ENCODE measurements at regions not wholly inside any gene's neighbourhood (a gene's known extent, or its start where the extent isn't known, plus 50 kb on each side); places are given as distances from the start of the nearest gene placed in this dataset.

DNA sequence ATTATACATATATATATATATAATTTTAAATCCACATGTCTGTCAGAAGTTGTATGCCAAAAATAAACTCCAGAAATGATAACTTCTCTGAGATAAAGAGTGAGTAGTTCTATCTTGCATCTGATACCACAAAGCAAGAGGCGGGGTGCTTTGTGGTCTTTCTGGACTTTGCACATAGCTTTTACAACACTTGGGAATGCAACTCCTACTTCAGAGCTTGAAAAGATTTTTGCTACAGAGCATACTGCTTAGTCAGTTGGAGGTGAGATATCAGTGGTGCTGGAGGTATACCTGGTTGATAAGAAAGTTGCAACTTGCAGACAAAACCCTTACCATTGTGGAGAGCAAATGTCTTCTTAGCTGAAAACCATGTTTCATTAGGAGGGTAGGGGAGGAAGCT is 1384.5 kb upstream of the NUDT12 start:
- ATAC-seq (no peak), DNase-seq (no peak)
- TF ChIP-seq, protein P1, sequence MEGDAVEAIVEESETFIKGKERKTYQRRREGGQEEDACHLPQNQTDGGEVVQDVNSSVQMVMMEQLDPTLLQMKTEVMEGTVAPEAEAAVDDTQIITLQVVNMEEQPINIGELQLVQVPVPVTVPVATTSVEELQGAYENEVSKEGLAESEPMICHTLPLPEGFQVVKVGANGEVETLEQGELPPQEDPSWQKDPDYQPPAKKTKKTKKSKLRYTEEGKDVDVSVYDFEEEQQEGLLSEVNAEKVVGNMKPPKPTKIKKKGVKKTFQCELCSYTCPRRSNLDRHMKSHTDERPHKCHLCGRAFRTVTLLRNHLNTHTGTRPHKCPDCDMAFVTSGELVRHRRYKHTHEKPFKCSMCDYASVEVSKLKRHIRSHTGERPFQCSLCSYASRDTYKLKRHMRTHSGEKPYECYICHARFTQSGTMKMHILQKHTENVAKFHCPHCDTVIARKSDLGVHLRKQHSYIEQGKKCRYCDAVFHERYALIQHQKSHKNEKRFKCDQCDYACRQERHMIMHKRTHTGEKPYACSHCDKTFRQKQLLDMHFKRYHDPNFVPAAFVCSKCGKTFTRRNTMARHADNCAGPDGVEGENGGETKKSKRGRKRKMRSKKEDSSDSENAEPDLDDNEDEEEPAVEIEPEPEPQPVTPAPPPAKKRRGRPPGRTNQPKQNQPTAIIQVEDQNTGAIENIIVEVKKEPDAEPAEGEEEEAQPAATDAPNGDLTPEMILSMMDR (IDR thresholded peaks at IDR 0.05) = no peak
- intact Hi-C loops (cut with DNase I) = no loop called here
- H3K27me3 ChIP-seq = no peaks in the 10 kb centered on the region
- H3K4me1 ChIP-seq = no peaks in the 10 kb centered on the region
- H3K9me3 ChIP-seq = peaks cover 0 to 22% (median 0%) of the 10 kb centered on the region in 11 donors
- H3K27ac ChIP-seq = no peak overlapping the region
- H3K36me3 ChIP-seq = no peaks in the 10 kb centered on the region
- WGBS, 2 donors = 86 to 87% methylated on average over 1 of the region's 1 CpG
- no peak overlapping the region for H3K4me3 ChIP-seq

GRCh38 chr5:104942735-104943134 is 1380.1 kb upstream of the NUDT12 start:
- H3K4me1 ChIP-seq = no peaks in the 10 kb centered on the region
- TF ChIP-seq, protein P1 (IDR thresholded peaks at IDR 0.05) = no peak
- peaks cover 0 to 4% (median 0%) of the 10 kb centered on the region in 11 donors for H3K9me3 ChIP-seq
- DNase-seq = no peak
- no peak overlapping the region for H3K4me3 ChIP-seq
- no peaks in the 10 kb centered on the region for H3K36me3 ChIP-seq
- no peak for ATAC-seq
- no peaks in the 10 kb centered on the region for H3K27me3 ChIP-seq
- H3K27ac ChIP-seq = no peak overlapping the region
- intact Hi-C loops (cut with DNase I) = no loop called here
- 91% methylated on average over 1 of the region's 1 CpG for WGBS, 2 donors

DNA sequence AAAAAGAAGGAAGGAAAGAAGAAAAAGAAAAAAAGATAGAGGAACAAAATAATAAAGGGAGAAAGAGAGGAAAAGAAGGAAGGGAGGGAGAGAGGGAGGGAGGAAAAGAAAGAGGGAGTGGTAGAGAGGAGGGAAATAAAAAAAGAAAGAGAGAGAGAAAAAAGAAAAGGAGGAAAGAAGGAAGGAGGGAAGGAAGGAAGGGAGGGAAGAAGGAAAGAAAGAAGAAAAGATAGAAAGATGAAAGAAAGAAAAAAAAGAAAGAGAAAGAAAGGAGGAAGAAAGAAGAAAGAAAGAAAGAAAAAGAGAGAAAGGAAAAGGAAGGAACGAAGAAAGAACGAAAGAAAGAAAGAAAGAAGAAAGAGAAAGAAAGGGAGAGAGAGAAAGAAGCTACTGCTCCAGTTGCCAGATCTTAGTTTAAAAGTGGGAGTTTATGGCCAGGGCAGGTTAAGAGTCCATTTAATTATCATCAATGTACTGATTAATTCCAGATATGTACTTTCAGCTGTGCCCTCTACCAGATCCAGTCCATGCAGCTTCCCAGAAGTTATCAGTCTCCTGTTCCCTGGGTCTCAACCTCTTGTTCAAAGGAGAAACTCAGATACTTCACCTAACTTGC is 1378.5 kb upstream of the NUDT12 start:
- WGBS, 2 donors = 85% methylated on average over 2 of the region's 2 CpGs
- TF ChIP-seq, protein P1 (IDR thresholded peaks at IDR 0.05) = no peak

DNA sequence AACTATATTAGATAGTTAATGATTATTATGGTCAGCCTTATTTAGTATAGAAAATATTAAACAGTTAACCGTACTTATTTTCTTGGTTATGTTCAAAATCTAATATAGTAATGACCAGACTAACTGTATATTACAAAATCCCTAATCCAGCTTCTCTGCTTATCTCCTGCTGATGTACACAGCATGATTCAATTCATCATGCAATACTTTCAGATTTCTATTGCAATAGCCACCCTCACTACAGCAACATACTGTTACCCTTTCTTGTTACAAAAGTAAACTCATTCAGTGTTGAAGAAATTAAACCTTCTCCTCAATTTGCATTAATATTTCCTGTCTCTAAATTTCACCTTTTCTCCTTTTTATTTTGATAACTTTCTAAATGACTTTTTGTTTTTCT is 1375.0 kb upstream of the NUDT12 start:
- H3K4me3 ChIP-seq = no peak overlapping the region
- intact Hi-C loops (cut with DNase I) = no loop called here
- ATAC-seq (no peak), DNase-seq (no peak)
- no peaks in the 10 kb centered on the region for H3K27me3 ChIP-seq
- TF ChIP-seq, protein P1 (IDR thresholded peaks at IDR 0.05) = no peak
- H3K27ac ChIP-seq = no peak overlapping the region
- no peaks in the 10 kb centered on the region for H3K9me3 ChIP-seq
- no peaks in the 10 kb centered on the region for H3K36me3 ChIP-seq
- 90 to 93% methylated on average over 1 of the region's 1 CpG for WGBS, 2 donors
- H3K4me1 ChIP-seq = no peaks in the 10 kb centered on the region

More for the DNA sequence above, 1378.5 kb upstream of the NUDT12 start:
- no peak for DNase-seq
- Histone ChIP-seq H3K4me1 (no peaks in the 10 kb centered on the region), H3K9me3 (no peaks in the 10 kb centered on the region), H3K27ac (no peak overlapping the region), H3K36me3 (no peaks in the 10 kb centered on the region), H3K27me3 (no peaks in the 10 kb centered on the region), H3K4me3 (no peak overlapping the region)
- no peak for ATAC-seq
- intact Hi-C loops (cut with DNase I) = no loop called here
